ENCODE measurements at regions not wholly inside any gene's neighbourhood (a gene's known extent, or its start where the extent isn't known, plus 50 kb on each side); places are given as distances from the start of the nearest gene placed in this dataset.

DNA sequence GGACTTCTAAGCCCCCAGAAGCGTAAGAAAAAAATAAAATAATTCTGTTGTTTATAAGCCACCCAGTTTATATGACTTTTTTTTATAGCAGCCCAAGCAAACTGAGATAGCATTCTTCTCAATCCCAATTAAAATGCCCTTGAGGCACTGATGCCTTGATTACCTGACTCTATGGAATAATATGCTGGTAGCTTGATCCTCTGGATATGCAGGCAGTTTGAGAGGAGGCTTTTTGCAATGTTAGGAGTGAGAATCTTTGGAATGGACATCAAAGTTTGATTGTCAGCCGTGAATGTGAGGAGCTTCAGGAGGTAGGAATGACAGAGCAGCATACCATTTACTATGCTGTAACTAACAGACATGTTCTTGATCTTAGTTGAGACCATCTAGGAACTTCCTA lies 275.6 kb downstream of the AASDHPPT start:
- H3K4me3 ChIP-seq (ENCODE audit: low read depth, low read length): no peak overlapping the region
- TF ChIP-seq, protein P1, sequence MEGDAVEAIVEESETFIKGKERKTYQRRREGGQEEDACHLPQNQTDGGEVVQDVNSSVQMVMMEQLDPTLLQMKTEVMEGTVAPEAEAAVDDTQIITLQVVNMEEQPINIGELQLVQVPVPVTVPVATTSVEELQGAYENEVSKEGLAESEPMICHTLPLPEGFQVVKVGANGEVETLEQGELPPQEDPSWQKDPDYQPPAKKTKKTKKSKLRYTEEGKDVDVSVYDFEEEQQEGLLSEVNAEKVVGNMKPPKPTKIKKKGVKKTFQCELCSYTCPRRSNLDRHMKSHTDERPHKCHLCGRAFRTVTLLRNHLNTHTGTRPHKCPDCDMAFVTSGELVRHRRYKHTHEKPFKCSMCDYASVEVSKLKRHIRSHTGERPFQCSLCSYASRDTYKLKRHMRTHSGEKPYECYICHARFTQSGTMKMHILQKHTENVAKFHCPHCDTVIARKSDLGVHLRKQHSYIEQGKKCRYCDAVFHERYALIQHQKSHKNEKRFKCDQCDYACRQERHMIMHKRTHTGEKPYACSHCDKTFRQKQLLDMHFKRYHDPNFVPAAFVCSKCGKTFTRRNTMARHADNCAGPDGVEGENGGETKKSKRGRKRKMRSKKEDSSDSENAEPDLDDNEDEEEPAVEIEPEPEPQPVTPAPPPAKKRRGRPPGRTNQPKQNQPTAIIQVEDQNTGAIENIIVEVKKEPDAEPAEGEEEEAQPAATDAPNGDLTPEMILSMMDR (IDR thresholded peaks at IDR 0.05; ENCODE audit: low read depth, low read length): no peak
- TF ChIP-seq MYC (IDR thresholded peaks at IDR 0.05; ENCODE audit: low read depth, low read length) (no peak), POLR2A (IDR thresholded peaks at IDR 0.05; ENCODE audit: extremely low read depth, insufficient read length) (no peak)
- TF ChIP-seq, protein P2, sequence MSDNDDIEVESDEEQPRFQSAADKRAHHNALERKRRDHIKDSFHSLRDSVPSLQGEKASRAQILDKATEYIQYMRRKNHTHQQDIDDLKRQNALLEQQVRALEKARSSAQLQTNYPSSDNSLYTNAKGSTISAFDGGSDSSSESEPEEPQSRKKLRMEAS (IDR thresholded peaks at IDR 0.05; ENCODE audit: low read depth, low read length): no peak
- DNase-seq (ENCODE audit: low read depth): no peak

DNA sequence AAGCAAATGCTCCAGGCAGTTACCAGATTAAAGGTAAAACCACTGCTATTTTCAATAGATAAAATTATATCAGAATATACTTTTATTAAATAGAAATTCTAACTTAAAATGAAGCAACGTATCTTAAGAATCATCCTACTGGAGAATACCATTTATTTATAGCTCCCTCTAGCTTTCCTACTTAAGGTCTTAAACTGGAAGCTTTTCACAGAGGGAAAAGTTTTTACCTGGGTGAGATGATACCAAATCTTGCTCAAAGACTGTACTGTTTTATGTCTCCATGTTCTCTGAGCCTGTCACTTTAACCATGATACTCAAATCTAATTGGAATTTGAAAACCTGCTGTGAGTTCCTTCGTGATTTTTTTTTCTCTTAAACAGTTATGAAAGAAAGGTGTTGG lies 291.8 kb downstream of the AASDHPPT start:
- DNase-seq (ENCODE audit: low read depth): no peak
- TF ChIP-seq POLR2A (IDR thresholded peaks at IDR 0.05; ENCODE audit: extremely low read depth, insufficient read length) (no peak), MYC (IDR thresholded peaks at IDR 0.05; ENCODE audit: low read depth, low read length) (no peak)
- TF ChIP-seq, protein P1 (IDR thresholded peaks at IDR 0.05; ENCODE audit: low read depth, low read length): no peak
- TF ChIP-seq, protein P2 (IDR thresholded peaks at IDR 0.05; ENCODE audit: low read depth, low read length): no peak
- no peak overlapping the region for H3K4me3 ChIP-seq (ENCODE audit: low read depth, low read length)

DNA sequence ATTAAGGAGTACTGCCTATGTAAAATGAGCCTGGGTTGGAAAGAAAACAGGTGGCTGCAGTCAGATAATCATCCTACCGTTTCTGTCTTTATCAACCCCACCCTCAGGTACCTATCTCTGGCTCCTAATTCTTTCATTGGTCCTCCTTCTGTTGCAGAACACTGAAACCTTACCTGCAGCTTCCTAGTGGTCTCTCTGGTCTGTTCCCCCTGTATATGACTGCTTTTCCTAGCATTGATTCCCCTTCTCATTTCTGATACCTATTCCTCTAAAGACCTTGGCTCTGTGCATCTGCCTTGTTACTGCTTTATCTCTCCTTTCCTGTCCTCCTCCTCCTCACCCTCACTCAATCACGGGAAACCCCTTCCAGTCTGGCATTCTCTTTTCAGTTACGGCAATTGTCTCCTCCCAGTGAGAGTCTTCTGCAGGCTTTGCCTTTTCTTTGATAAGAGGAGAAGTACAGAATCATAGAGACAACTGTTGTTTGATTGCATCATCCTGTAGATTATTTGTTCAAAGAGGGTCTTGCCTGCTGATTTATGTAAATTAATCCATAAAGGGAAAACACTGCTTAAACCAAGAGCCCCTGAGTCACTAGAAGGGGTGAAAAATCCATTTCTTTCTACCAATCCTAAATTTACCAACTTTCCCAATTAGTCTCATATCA lies 301.2 kb downstream of the AASDHPPT start:
- DNase-seq (ENCODE audit: low read depth): no peak

DNA sequence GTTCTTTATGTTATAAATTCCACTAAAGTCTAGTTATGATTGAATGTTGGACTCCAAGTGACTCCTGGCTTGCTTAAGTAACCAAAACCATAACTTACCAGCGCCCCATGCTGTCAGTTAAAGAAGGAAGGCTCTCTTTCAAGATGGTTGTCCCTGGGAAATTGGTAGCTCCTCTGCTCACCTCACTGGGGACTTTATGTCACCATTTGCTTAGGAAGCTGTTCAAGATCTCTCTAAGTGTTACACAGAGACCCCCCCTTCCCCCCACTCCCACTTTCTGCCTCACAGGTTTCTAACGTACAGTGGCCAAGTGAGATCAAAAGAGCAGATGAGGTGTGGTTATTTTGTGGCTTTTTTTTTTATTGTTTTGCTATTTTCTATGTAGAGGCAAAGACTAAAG lies 301.8 kb downstream of the AASDHPPT start:
- H3K4me3 ChIP-seq (ENCODE audit: low read depth, low read length): no peak overlapping the region
- DNase-seq (ENCODE audit: low read depth): peak; percentile 3
- TF ChIP-seq, protein P2 (IDR thresholded peaks at IDR 0.05; ENCODE audit: low read depth, low read length): no peak
- TF ChIP-seq, protein P1 (IDR thresholded peaks at IDR 0.05; ENCODE audit: low read depth, low read length): no peak
- TF ChIP-seq POLR2A (IDR thresholded peaks at IDR 0.05; ENCODE audit: extremely low read depth, insufficient read length): no peak
- no peak for TF ChIP-seq MYC (IDR thresholded peaks at IDR 0.05; ENCODE audit: low read depth, low read length)

More for the DNA sequence above, 301.2 kb downstream of the AASDHPPT start:
- TF ChIP-seq, protein P1 (IDR thresholded peaks at IDR 0.05; ENCODE audit: low read depth, low read length): no peak
- TF ChIP-seq MYC (IDR thresholded peaks at IDR 0.05; ENCODE audit: low read depth, low read length) (no peak), POLR2A (IDR thresholded peaks at IDR 0.05; ENCODE audit: extremely low read depth, insufficient read length) (no peak)
- TF ChIP-seq, protein P2 (IDR thresholded peaks at IDR 0.05; ENCODE audit: low read depth, low read length): no peak
- no peak overlapping the region for H3K4me3 ChIP-seq (ENCODE audit: low read depth, low read length)

DNA sequence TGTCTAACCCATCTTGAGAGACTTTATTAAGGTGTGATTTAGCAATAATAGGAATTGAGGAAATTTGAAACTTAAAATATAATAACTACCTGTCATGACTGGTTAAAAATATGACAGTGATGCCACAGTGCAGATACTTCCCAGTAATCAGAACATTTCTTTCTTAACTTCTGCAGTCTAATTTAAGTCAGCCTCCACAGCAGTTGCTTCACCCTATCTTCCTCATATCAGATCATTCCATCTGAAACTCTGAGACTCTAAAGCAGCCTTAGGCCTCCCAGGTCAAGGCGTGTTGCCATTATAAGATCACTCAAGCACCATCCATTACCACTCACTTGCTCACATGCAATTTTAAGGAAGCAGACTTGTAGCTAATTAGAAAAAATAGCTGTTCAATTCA lies 302.2 kb downstream of the AASDHPPT start:
- TF ChIP-seq, protein P2 (IDR thresholded peaks at IDR 0.05; ENCODE audit: low read depth, low read length): no peak
- TF ChIP-seq, protein P1 (IDR thresholded peaks at IDR 0.05; ENCODE audit: low read depth, low read length): no peak
- TF ChIP-seq POLR2A (IDR thresholded peaks at IDR 0.05; ENCODE audit: extremely low read depth, insufficient read length) (no peak), MYC (IDR thresholded peaks at IDR 0.05; ENCODE audit: low read depth, low read length) (no peak)
- no peak overlapping the region for H3K4me3 ChIP-seq (ENCODE audit: low read depth, low read length)
- DNase-seq (ENCODE audit: low read depth): no peak
